Kidney (tissue), 13 donors: ENCODE measurements at regions not wholly inside any gene's neighbourhood (a gene's known extent, or its start where the extent isn't known, plus 50 kb on each side); places are given as distances from the start of the nearest gene placed in this dataset.
"Not testable (repeated sequence)": the region's sequence is repeated elsewhere in the genome, so short reads cannot be mapped to it uniquely, and the experiment has no call there.

ENCODE experiments used
- DNase-seq, 5 donors: peaks; one replicate each; pipeline ENCODE4 v3.0.0-alpha.2; 2013 to 2020
- FAIRE-seq: peaks from 2 replicates; lab custom pipeline; 2012; peaks lifted over from hg19 to GRCh38; lab: Jason Lieb, UNC
- H3K27ac ChIP-seq, 2 donors: one replicate each; pipeline ENCODE4 v1.7.0; 2013; ENCODE audit warnings: low read depth in 2 of 2, low read length in 2 of 2, inconsistent platforms in 1 of 2
- H3K27me3 ChIP-seq: one replicate; pipeline ENCODE4 v1.7.1; 2013; ENCODE audit warnings: low read length, inconsistent platforms; ENCODE audit not compliant: control insufficient read depth, insufficient read depth
- H3K36me3 ChIP-seq, 3 donors: one replicate each; pipeline versions ENCODE4 v1.7.0 to v1.7.1; 2013; ENCODE audit warnings: low read length in 3 of 3, control low read depth in 1 of 3, inconsistent platforms in 1 of 3; ENCODE audit not compliant: insufficient read depth in 3 of 3, control insufficient read depth in 2 of 3
- H3K4me1 ChIP-seq, 3 donors: one replicate each; pipeline versions ENCODE4 v1.7.0 to v1.7.1; 2013; ENCODE audit warnings: low read length in 3 of 3, inconsistent platforms in 1 of 3, low read depth in 1 of 3; ENCODE audit not compliant: control insufficient read depth in 2 of 3, insufficient read depth in 2 of 3
- H3K4me3 ChIP-seq, 3 donors: one replicate each; pipeline versions ENCODE4 v1.7.0 to v1.8.1; 2013; ENCODE audit warnings: low read length in 3 of 3, control low read depth in 1 of 3, inconsistent platforms in 1 of 3
- H3K9ac ChIP-seq, 3 donors: one replicate each; pipeline versions ENCODE4 v1.7.0 to v1.7.1; 2013; ENCODE audit warnings: low read length in 3 of 3, control low read depth in 1 of 3, inconsistent platforms in 1 of 3
- H3K9me3 ChIP-seq, 3 donors: one replicate each; pipeline versions ENCODE4 v1.7.0 to v1.7.1; 2013; ENCODE audit warnings: low read length in 3 of 3, control low read depth in 1 of 3, inconsistent platforms in 1 of 3; ENCODE audit not compliant: control insufficient read depth in 2 of 3, insufficient read depth in 1 of 3
- CTCF ChIP-seq: IDR thresholded peaks from 3 replicates; pipeline ENCODE4 v1.5.1; 2012; ENCODE audit warnings: mild to moderate bottlenecking, moderate library complexity, borderline replicate concordance; ENCODE audit not compliant: insufficient read depth; ENCODE audit errors: extremely low read depth
- intact Hi-C: fragments of 100-400 bp; cut with DNase I; formaldehyde crosslinking; loops from one replicate; pipeline ENCODE4 v1.11.1; 2022
- donor health status: control.
- donor health status: control.
- donor health status: control.
- donor health status: control.
- donor health status: control.
- donor health status: DM: yes; HTN: yes; CAD: no.
- donor health status: Normal renal cell carcinoma (clear cell type).

GRCh38 chr17:64747938-64748540 is 85.9 kb upstream of the SMURF2 start:
- intact Hi-C loops = no loop called here
- H3K9ac ChIP-seq = no peak overlapping the region

DNA sequence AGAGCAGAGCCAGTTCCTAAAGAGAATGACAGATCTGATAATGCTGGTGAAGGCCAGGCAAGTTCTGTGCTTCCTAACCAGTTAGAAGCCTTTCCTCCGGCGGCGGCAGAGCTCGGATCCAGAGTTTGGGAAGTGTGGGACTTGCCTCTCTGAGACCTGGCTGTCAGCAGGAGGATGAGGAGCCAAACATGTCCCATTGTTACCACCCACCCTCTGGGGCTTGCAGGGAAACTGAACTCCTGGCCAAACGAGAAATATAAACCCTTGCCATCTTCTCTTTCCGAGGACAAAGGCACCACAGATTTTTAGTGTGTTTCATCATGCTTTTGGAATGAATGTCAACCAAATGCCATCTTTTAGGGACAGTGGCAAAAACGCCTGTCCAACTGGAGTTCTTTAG is 80.2 kb upstream of the SMURF2 start:
- intact Hi-C loops = no loop called here
- Histone ChIP-seq H3K9me3 (no peaks in the 10 kb centered on the region), H3K4me1 (no peaks in the 10 kb centered on the region), H3K9ac (no peak overlapping the region), H3K27ac (peak overlapping the region in 1 of 2 donors; percentile 22), H3K4me3 (no peak overlapping the region), H3K36me3 (no peaks in the 10 kb centered on the region), H3K27me3 (no peaks in the 10 kb centered on the region)
- TF ChIP-seq CTCF = no peak
- DNase-seq (no peak), FAIRE-seq (no peak)

More at GRCh38 chr17:64747938-64748540, 85.9 kb upstream of the SMURF2 start:
- Histone ChIP-seq H3K27ac (peak overlapping the region in 1 of 2 donors; percentile 32), H3K36me3 (peaks cover 2 to 9% (median 8%) of the 10 kb centered on the region in 3 donors), H3K4me1 (peaks cover 0 to 7% (median 0%) of the 10 kb centered on the region in 3 donors), H3K9me3 (no peaks in the 10 kb centered on the region), H3K4me3 (no peak overlapping the region), H3K27me3 (no peaks in the 10 kb centered on the region)
- TF ChIP-seq CTCF = no peak
- DNase-seq = peak in 1 of 5 donors; percentile 14
- no peak for FAIRE-seq

- peak in 3 of 5 donors; percentile 18 to 53 (median 22) for DNase-seq
- H3K9ac ChIP-seq, FAIRE-seq, intact Hi-C loops, H3K4me1 ChIP-seq, H3K4me3 ChIP-seq, H3K36me3 ChIP-seq, H3K9me3 ChIP-seq, H3K27me3 ChIP-seq: not testable (repeated sequence)
- H3K27ac ChIP-seq = peak overlapping the region in 1 of 2 donors; percentile 22
Observed at GRCh38 chr17:64741916-64742315, 79.8 kb upstream of the SMURF2 start.

DNA sequence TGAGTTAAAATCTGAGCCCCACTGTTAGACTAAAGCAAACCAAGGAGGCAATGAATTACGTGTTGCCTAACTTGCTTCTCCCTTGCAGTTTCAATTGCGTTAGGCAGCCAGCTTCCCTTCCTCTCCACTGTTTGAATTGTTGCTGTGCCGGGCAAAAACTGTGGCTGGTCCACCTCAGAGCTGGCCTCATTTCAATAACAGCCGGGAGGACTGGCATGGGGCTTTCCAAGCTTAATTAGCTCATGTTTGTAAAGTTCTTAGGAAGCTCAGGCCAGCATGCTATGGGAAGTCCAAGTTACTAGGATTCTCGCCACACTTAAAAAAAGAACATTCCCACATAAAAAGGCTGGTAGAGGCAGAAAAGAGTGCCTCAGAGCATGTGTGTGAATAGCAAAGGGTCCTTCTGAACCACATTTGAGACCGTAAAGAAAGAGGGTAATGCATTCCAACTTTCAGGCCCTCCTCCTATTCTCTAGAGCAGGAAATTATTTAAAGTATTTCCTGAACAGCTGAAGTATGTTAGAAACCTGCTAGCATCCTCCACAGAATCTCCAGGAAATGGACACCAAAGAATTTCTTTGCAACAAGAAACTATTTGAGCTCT is 79.0 kb upstream of the SMURF2 start:
- no peak for TF ChIP-seq CTCF
- Histone ChIP-seq H3K4me3 (no peak overlapping the region), H3K9me3 (no peaks in the 10 kb centered on the region), H3K4me1 (no peaks in the 10 kb centered on the region), H3K36me3 (no peaks in the 10 kb centered on the region), H3K27ac (peak overlapping the region; percentile 22 to 54), H3K27me3 (no peaks in the 10 kb centered on the region), H3K9ac (no peak overlapping the region)
- intact Hi-C loops = no loop called here
- no peak for FAIRE-seq
- DNase-seq = peak in 2 of 5 donors; percentile 55 to 68
